OCI-LY1 (cell line): ENCODE measurements at regions not wholly inside any gene's neighbourhood (a gene's known extent, or its start where the extent isn't known, plus 50 kb on each side); places are given as distances from the start of the nearest gene placed in this dataset.

Experiments used
- EZH2 ChIP-seq: fragments of 200-600 bp; sonication (generic), shearing (Covaris generic); IDR thresholded peaks from 2 replicates; pipeline ENCODE4 v1.8.0; 2017; ENCODE audit warnings: borderline replicate concordance, mixed run types, mild to moderate bottlenecking, antibody characterized with exemption, low read length, moderate library complexity, mixed read lengths
- TF ChIP-seq, protein P1 (sequence below): fragments of 200-600 bp; sonication (generic), shearing (Covaris generic); IDR thresholded peaks from 2 replicates; pipeline ENCODE4 v1.5.1; 2017; ENCODE audit warnings: mild to moderate bottlenecking, antibody characterized with exemption, low read length, moderate library complexity, mixed read lengths

DNA sequence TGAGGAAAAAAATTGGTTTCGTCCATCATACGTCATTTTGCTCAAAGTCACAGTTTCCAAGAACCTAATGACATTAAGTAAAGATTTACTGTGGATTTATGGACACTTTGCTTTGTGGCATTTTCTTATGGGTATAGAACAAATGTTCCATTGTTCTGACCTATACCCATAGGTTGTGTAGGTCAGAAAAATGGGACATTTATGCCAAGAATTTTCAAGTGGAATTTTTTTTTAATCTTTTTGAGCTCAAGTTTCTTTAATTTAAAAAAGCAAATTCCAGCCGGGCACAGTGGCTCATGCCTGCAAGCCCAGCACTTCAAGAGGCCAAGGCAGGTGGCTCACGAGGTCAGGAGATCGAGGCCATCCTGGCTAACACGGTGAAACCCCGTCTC lies 187.5 kb upstream of the TPM1 start:
- TF ChIP-seq, protein P1, sequence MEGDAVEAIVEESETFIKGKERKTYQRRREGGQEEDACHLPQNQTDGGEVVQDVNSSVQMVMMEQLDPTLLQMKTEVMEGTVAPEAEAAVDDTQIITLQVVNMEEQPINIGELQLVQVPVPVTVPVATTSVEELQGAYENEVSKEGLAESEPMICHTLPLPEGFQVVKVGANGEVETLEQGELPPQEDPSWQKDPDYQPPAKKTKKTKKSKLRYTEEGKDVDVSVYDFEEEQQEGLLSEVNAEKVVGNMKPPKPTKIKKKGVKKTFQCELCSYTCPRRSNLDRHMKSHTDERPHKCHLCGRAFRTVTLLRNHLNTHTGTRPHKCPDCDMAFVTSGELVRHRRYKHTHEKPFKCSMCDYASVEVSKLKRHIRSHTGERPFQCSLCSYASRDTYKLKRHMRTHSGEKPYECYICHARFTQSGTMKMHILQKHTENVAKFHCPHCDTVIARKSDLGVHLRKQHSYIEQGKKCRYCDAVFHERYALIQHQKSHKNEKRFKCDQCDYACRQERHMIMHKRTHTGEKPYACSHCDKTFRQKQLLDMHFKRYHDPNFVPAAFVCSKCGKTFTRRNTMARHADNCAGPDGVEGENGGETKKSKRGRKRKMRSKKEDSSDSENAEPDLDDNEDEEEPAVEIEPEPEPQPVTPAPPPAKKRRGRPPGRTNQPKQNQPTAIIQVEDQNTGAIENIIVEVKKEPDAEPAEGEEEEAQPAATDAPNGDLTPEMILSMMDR, result no peak
- no peak for TF ChIP-seq EZH2
